ENCODE measurements at regions not wholly inside any gene's neighbourhood (a gene's known extent, or its start where the extent isn't known, plus 50 kb on each side); places are given as distances from the start of the nearest gene placed in this dataset.

DNA sequence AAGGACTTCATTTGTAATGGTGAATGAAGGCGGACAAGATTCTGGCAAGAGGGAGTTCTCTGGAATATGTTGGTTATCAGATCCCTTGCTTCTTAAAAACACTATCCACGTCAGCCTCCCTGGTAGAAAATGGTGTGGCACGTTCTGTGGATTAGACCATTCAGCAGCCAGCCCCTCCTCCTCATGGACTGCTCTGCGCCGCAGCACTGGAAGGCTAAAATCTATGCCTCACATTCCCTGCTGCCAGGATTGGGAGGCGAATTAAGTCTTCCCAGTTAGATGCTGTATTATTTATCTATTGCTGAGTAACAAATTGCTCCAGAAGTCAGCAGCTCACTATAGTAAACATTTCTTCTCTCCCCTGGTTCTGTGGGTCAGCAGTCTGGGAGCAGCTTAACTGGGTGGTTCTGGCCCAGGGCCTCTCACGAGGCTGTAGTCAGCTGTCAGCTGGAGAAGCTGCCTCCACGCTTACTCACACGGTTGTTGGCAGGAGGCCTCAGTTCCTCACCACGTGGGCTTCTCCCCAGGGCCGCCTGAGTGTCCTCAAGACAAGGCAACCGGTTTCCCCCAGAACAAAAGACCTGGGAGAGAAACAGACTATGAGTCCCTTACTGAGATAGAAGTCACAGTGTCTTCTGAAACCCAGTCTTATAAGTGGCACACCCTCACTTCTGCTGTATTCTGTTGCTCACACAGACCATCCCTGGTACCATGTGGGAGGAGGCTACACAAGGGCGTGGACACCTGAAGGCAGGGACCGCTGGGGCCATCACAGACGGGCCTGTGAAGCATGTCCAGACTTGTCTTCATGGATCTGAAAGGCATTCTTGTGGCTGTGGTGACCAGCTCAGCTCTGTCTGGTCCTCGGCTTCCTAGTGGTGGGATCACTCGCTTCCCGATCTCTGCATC, 101.0 kb downstream of the NRN1 start:
- H3K27ac Mint-ChIP-seq (ENCODE audit: unreplicated experiment), result peak overlapping the region; percentile 75
- DNase-seq (ENCODE audit: low read depth) (peak; percentile 94), FAIRE-seq (peak; percentile 97)
- H4K20me1 ChIP-seq (ENCODE audit: insufficient read depth, low read length), result no peaks in the 10 kb centered on the region
- H3K4me3 ChIP-seq (ENCODE audit: insufficient read depth, low read depth, low read length), result no peak overlapping the region
- H3K27me3 Mint-ChIP-seq (ENCODE audit: low read depth, unreplicated experiment), result no peaks in the 10 kb centered on the region
- no peaks in the 10 kb centered on the region for H3K36me3 Mint-ChIP-seq (ENCODE audit: low read depth, unreplicated experiment)
- no peaks in the 10 kb centered on the region for H3K9me3 ChIP-seq (ENCODE audit: insufficient read depth, low read depth, low read length)
- peaks cover 3% of the 10 kb centered on the region for H3K4me1 Mint-ChIP-seq (ENCODE audit: low read depth, unreplicated experiment)
- no peaks in the 10 kb centered on the region for H3K27me3 ChIP-seq (ENCODE audit: insufficient read depth, low read length)
- peak overlapping the region; percentile 2 for H3K9ac ChIP-seq (ENCODE audit: low read length)
- H3K36me3 ChIP-seq (ENCODE audit: insufficient read depth, low read length), result no peaks in the 10 kb centered on the region
- TF ChIP-seq EZH2 (IDR thresholded peaks at IDR 0.05; ENCODE audit: insufficient read depth, low read length), result no peak
- TF ChIP-seq CTCF (IDR thresholded peaks at IDR 0.05; ENCODE audit: insufficient read depth, low read depth, low read length), result no peak
- H3K27ac ChIP-seq (ENCODE audit: low read depth, low read length), result peak overlapping the region; percentile 37
- H2AFZ ChIP-seq (ENCODE audit: low read depth, low read length), result peak overlapping the region; percentile 35
- no peaks in the 10 kb centered on the region for H3K79me2 ChIP-seq (ENCODE audit: insufficient read depth, low read length)
- no peak overlapping the region for H3K4me3 Mint-ChIP-seq (ENCODE audit: unreplicated experiment)
- H3K4me1 ChIP-seq (ENCODE audit: insufficient read depth, low read length), result peaks cover 12% of the 10 kb centered on the region
- H3K4me2 ChIP-seq (ENCODE audit: low read length), result peak overlapping the region; percentile 48
- H3K9me3 Mint-ChIP-seq (ENCODE audit: unreplicated experiment), result no peaks in the 10 kb centered on the region

DNA sequence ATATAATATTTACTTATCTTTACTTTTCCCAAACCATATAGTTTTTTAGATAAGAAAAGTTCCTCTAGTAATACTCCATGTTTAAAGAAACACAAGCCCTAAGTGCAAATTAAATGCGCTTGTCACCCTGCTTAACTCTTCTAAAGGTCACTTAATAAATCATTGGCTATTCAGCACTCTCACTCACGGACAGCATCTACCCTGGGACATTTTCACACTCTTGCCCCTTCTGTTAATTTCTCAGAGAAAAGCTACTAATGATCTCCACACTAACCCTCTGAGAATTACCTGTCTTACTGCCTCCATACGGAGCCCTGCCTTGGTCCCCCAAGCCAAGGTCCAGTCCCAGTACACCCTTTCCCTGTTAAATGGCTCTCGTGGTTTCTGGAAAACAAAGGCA, 102.2 kb downstream of the NRN1 start:
- Histone ChIP-seq H4K20me1 (ENCODE audit: insufficient read depth, low read length) (no peaks in the 10 kb centered on the region), H3K9me3 (ENCODE audit: insufficient read depth, low read depth, low read length) (no peaks in the 10 kb centered on the region), H3K4me1 (ENCODE audit: insufficient read depth, low read length) (peaks cover 12% of the 10 kb centered on the region), H3K79me2 (ENCODE audit: insufficient read depth, low read length) (no peaks in the 10 kb centered on the region), H2AFZ (ENCODE audit: low read depth, low read length) (no peak overlapping the region), H3K9ac (ENCODE audit: low read length) (no peak overlapping the region), H3K4me3 (ENCODE audit: insufficient read depth, low read depth, low read length) (no peak overlapping the region), H3K27me3 (ENCODE audit: insufficient read depth, low read length) (no peaks in the 10 kb centered on the region), H3K36me3 (ENCODE audit: insufficient read depth, low read length) (no peaks in the 10 kb centered on the region), H3K4me2 (ENCODE audit: low read length) (no peak overlapping the region), H3K27ac (ENCODE audit: low read depth, low read length) (no peak overlapping the region)
- no peak overlapping the region for H3K4me3 Mint-ChIP-seq (ENCODE audit: unreplicated experiment)
- H3K27me3 Mint-ChIP-seq (ENCODE audit: low read depth, unreplicated experiment), result no peaks in the 10 kb centered on the region
- peaks cover 3% of the 10 kb centered on the region for H3K4me1 Mint-ChIP-seq (ENCODE audit: low read depth, unreplicated experiment)
- H3K36me3 Mint-ChIP-seq (ENCODE audit: low read depth, unreplicated experiment), result no peaks in the 10 kb centered on the region
- no peaks in the 10 kb centered on the region for H3K9me3 Mint-ChIP-seq (ENCODE audit: unreplicated experiment)
- DNase-seq (ENCODE audit: low read depth) (no peak), FAIRE-seq (no peak)
- TF ChIP-seq EZH2 (IDR thresholded peaks at IDR 0.05; ENCODE audit: insufficient read depth, low read length), result no peak
- no peak for TF ChIP-seq CTCF (IDR thresholded peaks at IDR 0.05; ENCODE audit: insufficient read depth, low read depth, low read length)
- no peak overlapping the region for H3K27ac Mint-ChIP-seq (ENCODE audit: unreplicated experiment)
